Muscle of back (tissue), 3 donors: ENCODE measurements at regions not wholly inside any gene's neighbourhood (a gene's known extent, or its start where the extent isn't known, plus 50 kb on each side); places are given as distances from the start of the nearest gene placed in this dataset.
"Not testable (repeated sequence)": the region's sequence is repeated elsewhere in the genome, so short reads cannot be mapped to it uniquely, and the experiment has no call there.

Experiments
- DNase-seq, 3 donors: peaks; one replicate each; pipeline versions ENCODE4 v3.0.0 to v3.0.0-alpha.2; 2013

- not testable (repeated sequence) for DNase-seq
These were observed 56.9 kb upstream of the TBX18 start for GRCh38 chr6:84821314-84821713.

DNA sequence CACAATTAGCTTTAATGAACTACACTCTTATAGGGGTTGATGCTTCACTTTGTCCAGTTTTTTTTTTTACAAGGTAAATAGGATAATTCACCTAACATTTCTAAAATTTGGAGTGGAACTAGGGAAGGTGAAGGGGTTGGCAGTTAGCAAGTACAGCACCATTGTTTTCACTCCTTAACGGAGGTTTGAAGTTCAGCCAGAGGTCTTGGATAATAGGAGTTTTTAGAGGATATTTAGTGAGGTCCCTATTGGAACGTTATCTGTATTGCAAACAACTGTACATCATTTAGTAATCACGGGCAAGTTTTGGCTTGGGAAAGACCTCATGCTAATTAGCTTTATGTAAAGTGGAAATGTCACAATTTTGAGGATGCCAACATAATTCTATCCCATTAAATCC, 52.3 kb upstream of the TBX18 start:
- DNase-seq, result peak; percentile 7 to 63 (median 21)

- DNase-seq, result peak; percentile 12 to 71 (median 35)
These were observed 51.7 kb upstream of the TBX18 start for GRCh38 chr6:84815896-84816735.
